ENCODE measurements at regions not wholly inside any gene's neighbourhood (a gene's known extent, or its start where the extent isn't known, plus 50 kb on each side); places are given as distances from the start of the nearest gene placed in this dataset.

GRCh38 chr2:128410758-128411215 is 92.1 kb upstream of the HS6ST1 start:
- TF ChIP-seq, protein P1, sequence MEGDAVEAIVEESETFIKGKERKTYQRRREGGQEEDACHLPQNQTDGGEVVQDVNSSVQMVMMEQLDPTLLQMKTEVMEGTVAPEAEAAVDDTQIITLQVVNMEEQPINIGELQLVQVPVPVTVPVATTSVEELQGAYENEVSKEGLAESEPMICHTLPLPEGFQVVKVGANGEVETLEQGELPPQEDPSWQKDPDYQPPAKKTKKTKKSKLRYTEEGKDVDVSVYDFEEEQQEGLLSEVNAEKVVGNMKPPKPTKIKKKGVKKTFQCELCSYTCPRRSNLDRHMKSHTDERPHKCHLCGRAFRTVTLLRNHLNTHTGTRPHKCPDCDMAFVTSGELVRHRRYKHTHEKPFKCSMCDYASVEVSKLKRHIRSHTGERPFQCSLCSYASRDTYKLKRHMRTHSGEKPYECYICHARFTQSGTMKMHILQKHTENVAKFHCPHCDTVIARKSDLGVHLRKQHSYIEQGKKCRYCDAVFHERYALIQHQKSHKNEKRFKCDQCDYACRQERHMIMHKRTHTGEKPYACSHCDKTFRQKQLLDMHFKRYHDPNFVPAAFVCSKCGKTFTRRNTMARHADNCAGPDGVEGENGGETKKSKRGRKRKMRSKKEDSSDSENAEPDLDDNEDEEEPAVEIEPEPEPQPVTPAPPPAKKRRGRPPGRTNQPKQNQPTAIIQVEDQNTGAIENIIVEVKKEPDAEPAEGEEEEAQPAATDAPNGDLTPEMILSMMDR (conservative IDR thresholded peaks at IDR 0.05; ENCODE audit: low read depth, low read length), result no peak
- TF ChIP-seq EZH2 (IDR thresholded peaks at IDR 0.05; ENCODE audit: low read length, unreplicated experiment) (no peak), EZH2phosphoT487 (IDR thresholded peaks at IDR 0.05; ENCODE audit: borderline replicate concordance, low read length) (no peak)
